ENCODE measurements at regions not wholly inside any gene's neighbourhood (a gene's known extent, or its start where the extent isn't known, plus 50 kb on each side); places are given as distances from the start of the nearest gene placed in this dataset.

- no peak overlapping the region for H3K4me3 ChIP-seq (ENCODE audit: low read depth in 1 of 2, low read length in 2 of 2)
- no peaks in the 10 kb centered on the region for H3K36me3 ChIP-seq (ENCODE audit: insufficient read depth, low read length)
- H3K4me1 ChIP-seq (ENCODE audit: insufficient read depth, low read length): no peaks in the 10 kb centered on the region
- H3K9ac ChIP-seq (ENCODE audit: low read length): no peak overlapping the region
- H3K9me3 ChIP-seq (ENCODE audit: low read length): no peaks in the 10 kb centered on the region
- H3K27ac ChIP-seq (ENCODE audit: low read depth, low read length): no peak overlapping the region
- no peaks in the 10 kb centered on the region for H3K27me3 ChIP-seq (ENCODE audit: control insufficient read depth in 1 of 2, insufficient read depth in 2 of 2, low read length in 2 of 2)
These were observed 274.4 kb downstream of the MAN2A1 start for GRCh38 chr5:109964136-109964535.

- no peaks in the 10 kb centered on the region for H3K4me1 ChIP-seq (ENCODE audit: insufficient read depth, low read length)
- no peak overlapping the region for H3K4me3 ChIP-seq (ENCODE audit: low read depth in 1 of 2, low read length in 2 of 2)
- H3K36me3 ChIP-seq (ENCODE audit: insufficient read depth, low read length): no peaks in the 10 kb centered on the region
- H3K9ac ChIP-seq (ENCODE audit: low read length): no peak overlapping the region
- no peaks in the 10 kb centered on the region for H3K27me3 ChIP-seq (ENCODE audit: control insufficient read depth in 1 of 2, insufficient read depth in 2 of 2, low read length in 2 of 2)
- H3K27ac ChIP-seq (ENCODE audit: low read depth, low read length): no peak overlapping the region
- H3K9me3 ChIP-seq (ENCODE audit: low read length): no peaks in the 10 kb centered on the region
These were observed 275.9 kb downstream of the MAN2A1 start for GRCh38 chr5:109965634-109966033.

GRCh38 chr5:109971968-109972367, 282.2 kb downstream of the MAN2A1 start:
- Histone ChIP-seq H3K36me3 (ENCODE audit: insufficient read depth, low read length) (no peaks in the 10 kb centered on the region), H3K9ac (ENCODE audit: low read length) (no peak overlapping the region), H3K4me1 (ENCODE audit: insufficient read depth, low read length) (no peaks in the 10 kb centered on the region), H3K4me3 (ENCODE audit: low read depth in 1 of 2, low read length in 2 of 2) (no peak overlapping the region), H3K27me3 (ENCODE audit: control insufficient read depth in 1 of 2, insufficient read depth in 2 of 2, low read length in 2 of 2) (no peaks in the 10 kb centered on the region), H3K9me3 (ENCODE audit: low read length) (no peaks in the 10 kb centered on the region), H3K27ac (ENCODE audit: low read depth, low read length) (no peak overlapping the region)

GRCh38 chr5:109981979-109982378, 292.3 kb downstream of the MAN2A1 start:
- Histone ChIP-seq H3K4me3 (ENCODE audit: low read depth in 1 of 2, low read length in 2 of 2) (no peak overlapping the region), H3K36me3 (ENCODE audit: insufficient read depth, low read length) (no peaks in the 10 kb centered on the region), H3K27me3 (ENCODE audit: control insufficient read depth in 1 of 2, insufficient read depth in 2 of 2, low read length in 2 of 2) (no peaks in the 10 kb centered on the region), H3K4me1 (ENCODE audit: insufficient read depth, low read length) (no peaks in the 10 kb centered on the region), H3K9ac (ENCODE audit: low read length) (no peak overlapping the region), H3K27ac (ENCODE audit: low read depth, low read length) (no peak overlapping the region), H3K9me3 (ENCODE audit: low read length) (no peaks in the 10 kb centered on the region)

GRCh38 chr5:109982966-109983534, 293.3 kb downstream of the MAN2A1 start:
- Histone ChIP-seq H3K27ac (ENCODE audit: low read depth, low read length) (no peak overlapping the region), H3K27me3 (ENCODE audit: control insufficient read depth in 1 of 2, insufficient read depth in 2 of 2, low read length in 2 of 2) (no peaks in the 10 kb centered on the region), H3K4me3 (ENCODE audit: low read depth in 1 of 2, low read length in 2 of 2) (no peak overlapping the region), H3K36me3 (ENCODE audit: insufficient read depth, low read length) (no peaks in the 10 kb centered on the region), H3K4me1 (ENCODE audit: insufficient read depth, low read length) (peaks cover 8% of the 10 kb centered on the region), H3K9me3 (ENCODE audit: low read length) (no peaks in the 10 kb centered on the region), H3K9ac (ENCODE audit: low read length) (no peak overlapping the region)

GRCh38 chr5:109986726-109987125, 297.0 kb downstream of the MAN2A1 start:
- H3K4me1 ChIP-seq (ENCODE audit: insufficient read depth, low read length): peaks cover 12% of the 10 kb centered on the region
- H3K27me3 ChIP-seq (ENCODE audit: control insufficient read depth in 1 of 2, insufficient read depth in 2 of 2, low read length in 2 of 2): no peaks in the 10 kb centered on the region
- no peak overlapping the region for H3K4me3 ChIP-seq (ENCODE audit: low read depth in 1 of 2, low read length in 2 of 2)
- H3K9ac ChIP-seq (ENCODE audit: low read length): no peak overlapping the region
- no peaks in the 10 kb centered on the region for H3K9me3 ChIP-seq (ENCODE audit: low read length)
- no peak overlapping the region for H3K27ac ChIP-seq (ENCODE audit: low read depth, low read length)
- no peaks in the 10 kb centered on the region for H3K36me3 ChIP-seq (ENCODE audit: insufficient read depth, low read length)

GRCh38 chr5:109987355-109987754, 297.6 kb downstream of the MAN2A1 start:
- H3K9ac ChIP-seq (ENCODE audit: low read length): no peak overlapping the region
- peaks cover 12% of the 10 kb centered on the region for H3K4me1 ChIP-seq (ENCODE audit: insufficient read depth, low read length)
- no peak overlapping the region for H3K4me3 ChIP-seq (ENCODE audit: low read depth in 1 of 2, low read length in 2 of 2)
- H3K27ac ChIP-seq (ENCODE audit: low read depth, low read length): no peak overlapping the region
- H3K27me3 ChIP-seq (ENCODE audit: control insufficient read depth in 1 of 2, insufficient read depth in 2 of 2, low read length in 2 of 2): no peaks in the 10 kb centered on the region
- H3K9me3 ChIP-seq (ENCODE audit: low read length): no peaks in the 10 kb centered on the region
- no peaks in the 10 kb centered on the region for H3K36me3 ChIP-seq (ENCODE audit: insufficient read depth, low read length)

- Histone ChIP-seq H3K9ac (ENCODE audit: low read length) (no peak overlapping the region), H3K27me3 (ENCODE audit: control insufficient read depth in 1 of 2, insufficient read depth in 2 of 2, low read length in 2 of 2) (no peaks in the 10 kb centered on the region), H3K4me1 (ENCODE audit: insufficient read depth, low read length) (peaks cover 12% of the 10 kb centered on the region), H3K27ac (ENCODE audit: low read depth, low read length) (no peak overlapping the region), H3K36me3 (ENCODE audit: insufficient read depth, low read length) (no peaks in the 10 kb centered on the region), H3K9me3 (ENCODE audit: low read length) (no peaks in the 10 kb centered on the region), H3K4me3 (ENCODE audit: low read depth in 1 of 2, low read length in 2 of 2) (no peak overlapping the region)
These were observed 298.2 kb downstream of the MAN2A1 start for GRCh38 chr5:109987970-109988369.

GRCh38 chr5:109989161-109989560, 299.4 kb downstream of the MAN2A1 start:
- no peaks in the 10 kb centered on the region for H3K9me3 ChIP-seq (ENCODE audit: low read length)
- peaks cover 12% of the 10 kb centered on the region for H3K4me1 ChIP-seq (ENCODE audit: insufficient read depth, low read length)
- H3K27me3 ChIP-seq (ENCODE audit: control insufficient read depth in 1 of 2, insufficient read depth in 2 of 2, low read length in 2 of 2): no peaks in the 10 kb centered on the region
- no peak overlapping the region for H3K9ac ChIP-seq (ENCODE audit: low read length)
- no peak overlapping the region for H3K27ac ChIP-seq (ENCODE audit: low read depth, low read length)
- H3K4me3 ChIP-seq (ENCODE audit: low read depth in 1 of 2, low read length in 2 of 2): no peak overlapping the region
- no peaks in the 10 kb centered on the region for H3K36me3 ChIP-seq (ENCODE audit: insufficient read depth, low read length)

GRCh38 chr5:109989994-109990722, 300.4 kb downstream of the MAN2A1 start:
- no peaks in the 10 kb centered on the region for H3K9me3 ChIP-seq (ENCODE audit: low read length)
- H3K36me3 ChIP-seq (ENCODE audit: insufficient read depth, low read length): no peaks in the 10 kb centered on the region
- H3K4me1 ChIP-seq (ENCODE audit: insufficient read depth, low read length): peaks cover 12% of the 10 kb centered on the region
- no peak overlapping the region for H3K4me3 ChIP-seq (ENCODE audit: low read depth in 1 of 2, low read length in 2 of 2)
- no peak overlapping the region for H3K27ac ChIP-seq (ENCODE audit: low read depth, low read length)
- H3K27me3 ChIP-seq (ENCODE audit: control insufficient read depth in 1 of 2, insufficient read depth in 2 of 2, low read length in 2 of 2): no peaks in the 10 kb centered on the region
- no peak overlapping the region for H3K9ac ChIP-seq (ENCODE audit: low read length)

- H3K9me3 ChIP-seq (ENCODE audit: low read length): no peaks in the 10 kb centered on the region
- no peak overlapping the region for H3K4me3 ChIP-seq (ENCODE audit: low read depth in 1 of 2, low read length in 2 of 2)
- H3K27ac ChIP-seq (ENCODE audit: low read depth, low read length): no peak overlapping the region
- H3K4me1 ChIP-seq (ENCODE audit: insufficient read depth, low read length): peaks cover 16% of the 10 kb centered on the region
- H3K9ac ChIP-seq (ENCODE audit: low read length): no peak overlapping the region
- H3K36me3 ChIP-seq (ENCODE audit: insufficient read depth, low read length): no peaks in the 10 kb centered on the region
- H3K27me3 ChIP-seq (ENCODE audit: control insufficient read depth in 1 of 2, insufficient read depth in 2 of 2, low read length in 2 of 2): no peaks in the 10 kb centered on the region
These were observed 301.1 kb downstream of the MAN2A1 start for GRCh38 chr5:109990723-109991359.

All from muscle layer of colon (tissue), 2 donors.